GM19240 (cell line): ENCODE measurements at regions not wholly inside any gene's neighbourhood (a gene's known extent, or its start where the extent isn't known, plus 50 kb on each side); places are given as distances from the start of the nearest gene placed in this dataset.
"Not testable (repeated sequence)": the region's sequence is repeated elsewhere in the genome, so short reads cannot be mapped to it uniquely, and the experiment has no call there.

Experiments used
- DNase-seq: peaks from one replicate; pipeline ENCODE4 v3.0.0; 2011; ENCODE audit warnings: low spot score; ENCODE audit not compliant: insufficient read length

- no peak for DNase-seq
Observed at GRCh38 chr3:150357923-150358607, 50.0 kb upstream of the TSC22D2 start.

GRCh38 chr3:150357140-150357539 is 51.0 kb upstream of the TSC22D2 start:
- no peak for DNase-seq

- no peak for DNase-seq
Observed at GRCh38 chr3:150355574-150355973, 52.5 kb upstream of the TSC22D2 start.

DNA sequence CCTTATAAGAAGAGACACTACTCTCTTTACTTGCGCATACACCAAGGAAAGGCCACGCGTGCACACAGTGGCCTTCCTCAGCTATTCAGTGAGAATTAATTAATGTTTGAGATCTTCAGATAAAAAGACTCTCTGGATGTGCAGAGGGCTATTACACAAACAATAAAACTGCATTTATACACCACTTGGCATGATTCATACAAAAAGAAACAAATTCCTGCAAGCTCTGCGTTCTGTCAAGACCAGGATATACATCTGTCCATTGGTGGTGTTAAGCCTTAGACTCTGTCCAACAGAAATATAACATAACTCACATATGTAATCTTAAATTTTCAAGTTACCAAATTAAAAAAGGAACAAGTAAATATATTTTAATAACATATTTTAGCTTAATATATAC is 55.2 kb upstream of the TSC22D2 start:
- DNase-seq = no peak

DNA sequence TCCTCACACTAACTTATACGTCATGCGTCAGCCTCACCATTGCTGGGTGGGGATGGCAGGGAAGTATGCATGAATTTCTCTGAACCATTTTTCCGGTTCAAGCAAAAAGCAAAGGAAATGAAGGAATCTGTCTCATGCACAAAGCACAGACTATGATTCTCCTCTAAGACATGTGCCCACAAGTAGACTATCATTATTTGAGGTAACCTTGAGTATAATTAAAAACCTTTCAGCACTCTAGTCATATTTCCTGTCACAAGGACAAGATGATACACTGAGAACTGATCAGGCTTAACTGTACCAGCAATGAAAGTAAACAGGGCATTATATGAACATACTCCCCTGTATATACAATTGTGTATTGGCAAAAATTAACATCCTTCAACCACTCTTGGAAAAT is 56.7 kb upstream of the TSC22D2 start:
- DNase-seq = no peak

GRCh38 chr3:150349314-150350097 is 58.6 kb upstream of the TSC22D2 start:
- no peak for DNase-seq

DNA sequence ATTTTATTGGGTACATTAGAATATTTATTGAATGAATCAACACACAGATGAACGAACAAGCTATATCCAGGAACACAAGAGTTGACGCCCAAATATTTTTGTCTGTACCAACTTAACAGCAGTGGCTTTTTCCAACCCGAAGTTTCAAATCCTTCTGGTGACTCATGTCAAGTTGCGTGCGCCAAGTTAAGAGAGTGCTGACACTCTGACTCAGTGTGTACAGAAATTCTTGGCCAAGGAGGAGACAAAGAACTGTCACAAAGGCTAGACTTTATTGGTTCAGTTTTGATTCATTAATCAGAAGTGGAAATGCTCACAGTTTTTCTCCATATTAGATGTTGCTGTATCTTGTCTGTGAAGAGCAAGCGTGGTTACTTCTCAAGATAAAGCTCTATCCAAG is 59.6 kb upstream of the TSC22D2 start:
- no peak for DNase-seq

DNA sequence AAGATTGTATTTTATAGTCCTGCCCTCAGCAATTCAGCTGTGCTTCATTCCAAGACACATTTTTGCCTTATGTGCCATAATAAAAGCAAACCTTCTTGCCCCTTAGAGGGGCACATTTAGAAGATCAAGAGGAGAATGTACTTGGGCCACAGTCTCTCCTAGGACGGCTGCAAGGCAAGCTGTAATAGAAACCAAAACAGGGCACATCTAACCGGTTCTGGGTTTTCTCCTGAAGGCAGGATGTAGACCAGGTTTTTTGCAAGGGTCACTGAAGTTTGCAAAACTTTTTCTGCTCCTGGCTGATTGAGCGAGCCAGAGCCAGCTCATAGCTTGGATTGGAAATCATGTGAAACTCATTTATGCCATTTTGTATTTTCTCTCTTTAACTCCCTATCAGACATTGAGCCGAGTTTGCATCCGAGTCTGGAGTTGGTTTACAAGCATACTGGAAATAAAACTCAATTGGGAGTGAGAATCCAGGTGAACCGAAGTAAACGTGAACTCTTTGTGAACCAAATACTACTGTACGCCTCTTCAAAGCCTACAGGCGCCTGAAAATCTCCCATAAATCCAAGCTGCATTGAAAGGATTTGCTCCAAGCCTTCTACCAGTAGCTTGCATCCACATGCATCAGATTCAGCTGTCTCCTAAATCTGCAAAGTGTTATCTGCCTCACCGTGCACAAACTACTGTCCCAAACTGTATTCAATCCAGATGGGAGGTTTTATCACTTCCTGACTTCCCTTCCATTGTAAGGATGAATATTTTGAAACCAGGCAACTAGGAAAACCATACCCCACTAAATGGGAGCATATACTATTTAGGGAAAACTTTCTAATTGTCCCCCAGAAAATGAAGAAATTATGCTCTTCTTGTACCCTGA is 60.9 kb upstream of the TSC22D2 start:
- no peak for DNase-seq

DNA sequence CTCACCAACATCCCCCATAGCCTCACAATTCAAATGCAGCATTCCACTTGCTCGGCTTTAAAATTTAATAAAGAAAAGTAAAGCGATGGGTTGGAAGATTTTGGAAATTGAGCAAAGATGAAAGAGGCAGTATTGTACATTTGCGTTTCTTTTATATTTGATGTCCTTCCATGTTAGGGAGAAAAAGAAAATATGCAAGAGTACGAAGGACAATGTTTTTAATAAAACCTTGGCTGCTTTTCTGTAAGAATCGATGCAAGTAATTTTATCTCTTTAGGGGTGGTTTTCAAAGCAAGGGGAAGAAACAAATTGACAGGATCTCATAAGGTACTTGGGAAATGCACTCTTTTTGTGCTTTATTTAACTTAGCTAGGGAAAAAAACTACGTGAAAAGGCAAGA is 61.8 kb upstream of the TSC22D2 start:
- no peak for DNase-seq

DNA sequence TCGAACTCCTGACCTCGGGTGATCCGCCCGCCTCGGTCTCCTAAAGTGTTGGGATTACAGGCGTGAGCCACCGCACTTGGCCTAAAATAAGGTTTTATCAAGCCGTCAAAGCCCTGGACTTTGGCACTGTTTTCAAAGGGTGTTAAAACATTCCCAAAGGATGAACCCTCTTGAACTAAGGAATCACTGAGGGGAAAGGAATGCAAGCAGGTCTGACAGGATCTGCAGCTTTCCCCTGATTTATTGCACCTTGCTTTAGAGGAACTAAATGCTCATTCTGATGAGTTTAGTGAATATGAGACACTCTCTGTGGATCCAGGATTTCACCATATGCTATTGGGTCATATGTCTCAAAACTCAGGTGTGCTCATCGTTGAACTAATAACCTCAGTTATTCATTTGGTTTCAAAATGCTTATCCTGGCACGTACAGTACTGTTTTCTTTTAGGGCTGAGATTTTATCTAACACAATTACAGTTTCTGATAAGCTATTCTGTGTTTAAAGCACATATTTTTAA is 63.0 kb upstream of the TSC22D2 start:
- DNase-seq = no peak

DNA sequence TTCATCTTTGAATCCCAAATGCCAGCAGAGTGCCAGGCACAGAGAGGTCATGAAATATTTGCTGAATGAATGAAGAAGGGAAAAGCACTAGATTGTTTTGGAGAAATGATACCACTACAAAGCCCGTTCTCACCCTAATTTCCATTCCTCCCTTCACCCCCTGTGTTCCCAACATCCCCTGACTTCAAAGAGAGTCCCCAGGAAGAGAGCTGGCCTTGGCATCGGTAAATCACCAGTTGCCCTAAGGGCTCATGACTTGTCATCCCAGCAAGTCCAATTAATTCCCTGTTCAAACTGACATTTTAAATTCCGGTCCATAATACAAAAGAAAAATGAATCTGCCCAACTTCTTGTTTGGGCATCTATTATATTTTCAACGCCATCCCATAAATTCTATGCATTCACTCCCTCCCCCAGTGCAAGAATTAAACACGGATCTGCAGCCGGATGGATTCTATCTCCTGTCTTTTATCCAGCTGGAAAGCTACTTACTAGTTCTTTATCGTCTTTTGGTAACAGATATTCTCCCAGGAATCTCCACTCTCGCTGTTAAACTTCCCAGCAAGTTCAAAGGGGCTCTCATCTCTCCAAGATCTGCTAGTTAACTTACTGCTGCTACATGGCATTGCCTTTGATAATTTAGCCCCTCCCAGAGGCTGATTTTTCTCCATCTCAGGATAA is 63.9 kb upstream of the TSC22D2 start:
- no peak for DNase-seq

- DNase-seq = no peak
Observed at GRCh38 chr3:150342896-150343467, 65.1 kb upstream of the TSC22D2 start.

- DNase-seq = no peak
Observed at GRCh38 chr3:150341891-150342290, 66.2 kb upstream of the TSC22D2 start.

GRCh38 chr3:150336363-150336762 is 71.7 kb upstream of the TSC22D2 start:
- not testable (repeated sequence) for DNase-seq

GRCh38 chr3:150335631-150336030 is 72.5 kb upstream of the TSC22D2 start:
- DNase-seq = no peak

DNA sequence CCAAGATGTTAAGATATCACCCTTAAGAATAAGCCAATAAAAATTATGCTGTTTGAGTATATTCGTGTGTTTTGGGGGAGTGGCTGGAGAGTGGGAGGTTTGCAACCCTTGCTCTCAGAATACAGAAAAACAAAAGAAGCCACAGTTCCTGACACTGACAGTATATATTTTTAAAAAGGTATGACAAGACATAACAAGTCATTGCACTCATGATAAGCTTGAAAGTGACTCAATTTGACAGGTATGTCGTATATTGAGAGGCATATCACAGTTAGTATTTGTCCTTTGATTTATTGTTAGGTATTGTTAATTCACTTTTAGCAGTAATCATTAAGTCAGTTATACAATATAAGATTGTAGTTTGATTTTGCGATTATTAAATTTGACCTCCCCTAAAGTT is 73.1 kb upstream of the TSC22D2 start:
- no peak for DNase-seq

DNA sequence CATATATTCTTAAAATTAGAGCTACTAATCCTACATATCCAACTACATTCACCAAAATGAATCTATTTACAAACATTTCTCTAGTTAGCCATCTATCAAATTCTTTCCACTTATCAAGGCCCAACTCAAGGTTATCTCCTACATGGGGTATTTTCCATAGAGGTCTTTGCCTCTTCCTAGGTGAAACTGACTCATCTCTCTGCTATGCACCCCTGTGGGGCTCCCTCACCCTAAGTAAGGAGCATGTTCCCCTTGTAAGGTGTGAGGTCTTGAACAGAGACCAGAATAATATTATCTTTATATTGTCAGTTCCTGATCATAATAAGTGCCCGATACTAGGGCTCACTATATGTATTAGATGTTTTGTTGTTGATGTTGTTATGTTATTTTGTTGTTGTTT is 74.6 kb upstream of the TSC22D2 start:
- no peak for DNase-seq

DNA sequence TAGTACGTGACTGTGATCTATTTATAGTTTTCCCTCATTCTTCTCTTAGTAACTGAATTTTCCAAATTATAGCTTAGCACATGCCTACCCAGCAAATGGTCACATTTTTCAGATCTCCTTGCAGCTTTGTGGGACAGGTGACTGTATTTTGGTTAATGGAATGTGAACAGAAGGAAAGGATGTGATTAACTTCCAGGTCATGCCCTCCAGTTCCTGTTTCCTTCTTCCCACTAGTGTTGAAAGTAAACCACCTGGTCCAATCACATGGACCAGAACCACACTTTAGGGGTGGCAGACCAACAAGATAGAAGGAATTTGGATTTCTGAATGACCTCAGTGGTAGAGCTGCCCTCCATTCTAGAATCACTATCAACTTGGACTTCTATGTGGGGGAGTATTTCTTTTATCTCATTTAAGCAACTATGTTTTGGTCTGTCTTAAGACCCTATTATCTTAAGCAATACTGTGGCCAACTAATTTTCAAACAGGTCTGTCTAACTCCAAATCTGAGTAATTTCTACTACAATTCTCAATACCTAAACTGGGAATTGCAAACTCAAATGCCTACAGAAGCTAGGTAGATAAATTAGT is 76.0 kb upstream of the TSC22D2 start:
- no peak for DNase-seq

- DNase-seq = no peak
Observed at GRCh38 chr3:150330872-150331271, 77.2 kb upstream of the TSC22D2 start.

GRCh38 chr3:150330174-150330573 is 77.9 kb upstream of the TSC22D2 start:
- no peak for DNase-seq

DNA sequence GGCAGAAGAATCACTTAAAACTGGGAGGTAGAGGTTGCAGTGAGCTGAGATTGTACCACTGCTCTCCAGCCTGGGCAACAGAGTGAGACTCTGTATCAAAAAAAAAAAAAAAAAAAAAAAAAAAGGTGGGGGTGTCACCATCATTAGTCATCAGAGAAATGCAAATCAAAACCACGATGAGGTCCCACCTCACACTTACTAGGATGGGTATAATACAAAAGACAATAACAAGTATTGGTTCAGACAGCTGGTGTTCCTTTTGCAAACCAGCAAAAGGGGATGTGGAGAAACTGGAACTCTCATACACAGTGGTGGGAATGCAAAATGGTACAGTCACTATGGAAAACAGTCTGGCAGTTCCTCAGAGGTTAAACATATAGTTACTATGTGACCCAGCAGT is 78.7 kb upstream of the TSC22D2 start:
- no peak for DNase-seq
